ENCODE measurements at regions not wholly inside any gene's neighbourhood (a gene's known extent, or its start where the extent isn't known, plus 50 kb on each side); places are given as distances from the start of the nearest gene placed in this dataset.

GRCh38 chr3:66812136-66812535, 186.0 kb upstream of the KBTBD8 start:
- H3K4me3 ChIP-seq: no peak overlapping the region
- DNase-seq: no peak
- no peaks in the 10 kb centered on the region for H3K36me3 ChIP-seq
- H3K27ac ChIP-seq: peak overlapping the region in 1 of 4 donors; percentile 1
- no peaks in the 10 kb centered on the region for H3K27me3 ChIP-seq
- in situ Hi-C loops (cut with MboI; ENCODE audit: low pct_ligation_motif_present in 1 of 4, low pct_unique_long_range_greater_than_20kb in 1 of 4, low sequenced_read_pairs in 3 of 4) (loop anchor here (10.0 to 25.0 kb wide), 3 partner anchors 300 to 407 kb away; partner anchors contain the start of gene LRIG1 (in 2 of the 4)), intact Hi-C loops (cut with DNase I; ENCODE audit: low total_unique reads) (no loop called here)
- TF ChIP-seq POLR2AphosphoS5 (IDR thresholded peaks at IDR 0.05): no peak
- no peak for TF ChIP-seq EP300 (IDR thresholded peaks at IDR 0.05; ENCODE audit: low read depth)
- TF ChIP-seq, protein P1, sequence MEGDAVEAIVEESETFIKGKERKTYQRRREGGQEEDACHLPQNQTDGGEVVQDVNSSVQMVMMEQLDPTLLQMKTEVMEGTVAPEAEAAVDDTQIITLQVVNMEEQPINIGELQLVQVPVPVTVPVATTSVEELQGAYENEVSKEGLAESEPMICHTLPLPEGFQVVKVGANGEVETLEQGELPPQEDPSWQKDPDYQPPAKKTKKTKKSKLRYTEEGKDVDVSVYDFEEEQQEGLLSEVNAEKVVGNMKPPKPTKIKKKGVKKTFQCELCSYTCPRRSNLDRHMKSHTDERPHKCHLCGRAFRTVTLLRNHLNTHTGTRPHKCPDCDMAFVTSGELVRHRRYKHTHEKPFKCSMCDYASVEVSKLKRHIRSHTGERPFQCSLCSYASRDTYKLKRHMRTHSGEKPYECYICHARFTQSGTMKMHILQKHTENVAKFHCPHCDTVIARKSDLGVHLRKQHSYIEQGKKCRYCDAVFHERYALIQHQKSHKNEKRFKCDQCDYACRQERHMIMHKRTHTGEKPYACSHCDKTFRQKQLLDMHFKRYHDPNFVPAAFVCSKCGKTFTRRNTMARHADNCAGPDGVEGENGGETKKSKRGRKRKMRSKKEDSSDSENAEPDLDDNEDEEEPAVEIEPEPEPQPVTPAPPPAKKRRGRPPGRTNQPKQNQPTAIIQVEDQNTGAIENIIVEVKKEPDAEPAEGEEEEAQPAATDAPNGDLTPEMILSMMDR (IDR thresholded peaks at IDR 0.05): no peak
- TF ChIP-seq POLR2A (IDR thresholded peaks at IDR 0.05): no peak
- WGBS, 2 donors (ENCODE audit: low coverage in 1 of 2): 40 to 79% methylated on average over 1 to 2 of the region's 2 CpGs
- H3K9me3 ChIP-seq: no peaks in the 10 kb centered on the region
- H3K4me1 ChIP-seq: peaks cover 0 to 28% (median 7%) of the 10 kb centered on the region in 4 donors

GRCh38 chr3:66812741-66813140, 185.4 kb upstream of the KBTBD8 start:
- Histone ChIP-seq H3K36me3 (no peaks in the 10 kb centered on the region), H3K9me3 (no peaks in the 10 kb centered on the region), H3K4me1 (peaks cover 0 to 28% (median 7%) of the 10 kb centered on the region in 4 donors), H3K27ac (peak overlapping the region in 1 of 4 donors; percentile 1), H3K4me3 (no peak overlapping the region), H3K27me3 (no peaks in the 10 kb centered on the region)
- TF ChIP-seq, protein P1 (IDR thresholded peaks at IDR 0.05): no peak
- no peak for TF ChIP-seq EP300 (IDR thresholded peaks at IDR 0.05; ENCODE audit: low read depth)
- no peak for TF ChIP-seq POLR2A (IDR thresholded peaks at IDR 0.05)
- TF ChIP-seq POLR2AphosphoS5 (IDR thresholded peaks at IDR 0.05): no peak
- WGBS, 2 donors (ENCODE audit: low coverage in 1 of 2): 100% methylated on average over 1 of the region's 1 CpG; no CpG with 5 or more reads in 1 of the 2 donors
- intact Hi-C loops (cut with DNase I; ENCODE audit: low total_unique reads): no loop called here
- in situ Hi-C loops (cut with MboI; ENCODE audit: low pct_ligation_motif_present in 1 of 4, low pct_unique_long_range_greater_than_20kb in 1 of 4, low sequenced_read_pairs in 3 of 4): loop anchor here (10.0 to 25.0 kb wide), 3 partner anchors 300 to 408 kb away; partner anchors contain the start of gene LRIG1 (in 2 of the 4)
- DNase-seq: no peak

DNA sequence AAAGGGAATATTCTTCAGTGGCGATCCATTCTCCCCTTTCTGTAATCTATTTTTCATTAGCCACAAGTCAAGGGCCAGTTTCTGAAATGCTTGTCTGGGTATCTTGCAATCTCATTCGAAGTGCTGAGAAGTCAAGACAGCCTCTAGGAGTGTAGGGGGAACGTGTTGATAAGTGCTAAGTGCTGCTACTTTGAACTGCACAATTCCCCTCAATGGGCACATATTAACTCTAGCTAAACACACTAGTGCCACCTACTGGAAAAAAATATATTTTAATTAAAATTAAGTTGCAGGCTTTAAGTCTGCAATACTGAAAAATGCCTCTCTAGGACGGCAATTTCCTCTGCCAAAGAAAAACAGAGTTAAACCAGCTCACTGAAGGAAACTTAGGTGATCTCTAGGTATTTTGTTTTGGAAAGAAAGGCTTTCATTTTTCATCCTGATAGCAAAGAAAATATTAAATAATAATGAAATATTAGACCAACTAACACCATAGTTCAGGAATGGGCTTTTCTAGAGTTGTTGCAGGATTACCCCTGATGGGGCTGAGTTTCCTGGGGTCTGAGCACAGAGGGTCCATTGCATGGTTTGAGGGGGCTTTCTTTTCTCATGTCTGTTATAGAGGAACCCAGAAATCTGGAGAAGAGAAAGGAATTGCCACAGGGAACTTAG, 181.9 kb upstream of the KBTBD8 start:
- WGBS, 2 donors (ENCODE audit: low coverage in 1 of 2): 11 to 20% methylated on average over 4 of the region's 4 CpGs
- Histone ChIP-seq H3K27ac (peak overlapping the region in 1 of 4 donors; percentile 18), H3K9me3 (no peaks in the 10 kb centered on the region), H3K4me3 (no peak overlapping the region), H3K27me3 (no peaks in the 10 kb centered on the region), H3K36me3 (no peaks in the 10 kb centered on the region), H3K4me1 (peaks cover 0 to 13% (median 0%) of the 10 kb centered on the region in 4 donors)
- intact Hi-C loops (cut with DNase I; ENCODE audit: low total_unique reads): loop anchor here (5.0 kb wide), 2 partner anchors 409 to 564 kb away; no protein-coding TSS in a partner anchor
- in situ Hi-C loops (cut with MboI; ENCODE audit: low pct_ligation_motif_present in 1 of 4, low pct_unique_long_range_greater_than_20kb in 1 of 4, low sequenced_read_pairs in 3 of 4): loop anchor here (5.0 to 25.0 kb wide), 5 partner anchors 304 to 539 kb away; partner anchors contain the start of gene LRIG1 (in 2 of the 4)
- no peak for DNase-seq
- TF ChIP-seq, protein P1 (IDR thresholded peaks at IDR 0.05): peak; percentile 57 to 81 (median 71)
- no peak for TF ChIP-seq POLR2A (IDR thresholded peaks at IDR 0.05)

GRCh38 chr3:66817951-66818557, 180.1 kb upstream of the KBTBD8 start:
- intact Hi-C loops (cut with DNase I; ENCODE audit: low total_unique reads) (loop anchor here (5.0 kb wide), 2 partner anchors 411 to 566 kb away; no protein-coding TSS in a partner anchor), in situ Hi-C loops (cut with MboI; ENCODE audit: low pct_ligation_motif_present in 1 of 4, low pct_unique_long_range_greater_than_20kb in 1 of 4, low sequenced_read_pairs in 3 of 4) (loop anchor here (5.0 to 25.0 kb wide), 5 partner anchors 306 to 541 kb away; partner anchors contain the start of gene LRIG1 (in 2 of the 4))
- H3K36me3 ChIP-seq: no peaks in the 10 kb centered on the region
- 75 to 84% methylated on average over 7 to 10 of the region's 10 CpGs for WGBS, 2 donors (ENCODE audit: low coverage in 1 of 2)
- H3K4me1 ChIP-seq: peaks cover 0 to 8% (median 0%) of the 10 kb centered on the region in 4 donors
- H3K9me3 ChIP-seq: no peaks in the 10 kb centered on the region
- H3K27me3 ChIP-seq: no peaks in the 10 kb centered on the region
- H3K4me3 ChIP-seq: no peak overlapping the region
- TF ChIP-seq EP300 (IDR thresholded peaks at IDR 0.05; ENCODE audit: low read depth): no peak
- TF ChIP-seq, protein P1 (IDR thresholded peaks at IDR 0.05): no peak
- no peak for TF ChIP-seq POLR2AphosphoS5 (IDR thresholded peaks at IDR 0.05)
- TF ChIP-seq POLR2A (IDR thresholded peaks at IDR 0.05): no peak
- no peak for DNase-seq
- no peak overlapping the region for H3K27ac ChIP-seq

Measured in transverse colon (tissue), 4 donors.